OCI-LY1 (cell line): ENCODE measurements at regions not wholly inside any gene's neighbourhood (a gene's known extent, or its start where the extent isn't known, plus 50 kb on each side); places are given as distances from the start of the nearest gene placed in this dataset.

Experiments used
- H2AFZ ChIP-seq: fragments of 200-600 bp; sonication (generic), shearing (Covaris generic); 2 replicates; pipeline ENCODE4 v1.6.0; 2014; ENCODE audit warnings: antibody characterized with exemption, mild to moderate bottlenecking, low read length
- H3F3A ChIP-seq: fragments of 200-600 bp; sonication (generic), shearing (Covaris generic); 2 replicates; pipeline ENCODE4 v1.6.0; 2014; ENCODE audit warnings: mild to moderate bottlenecking, antibody characterized with exemption, low read length, moderate library complexity; ENCODE audit not compliant: insufficient read depth
- H3K27ac ChIP-seq: fragments of 200-600 bp; sonication (generic); 2 replicates; pipeline ENCODE4 v1.5.1; 2014; ENCODE audit warnings: low read length, mixed run types, mild to moderate bottlenecking, low read depth; ENCODE audit not compliant: poor library complexity, severe bottlenecking
- H3K27me3 ChIP-seq: fragments of 200-600 bp; sonication (generic); 2 replicates; pipeline ENCODE4 v1.6.0; 2014; ENCODE audit warnings: antibody characterized with exemption, mild to moderate bottlenecking, low read length, moderate library complexity; ENCODE audit not compliant: insufficient read depth
- H3K36me3 ChIP-seq: fragments of 200-600 bp; sonication (generic); 2 replicates; pipeline ENCODE4 v1.6.1; 2014; ENCODE audit warnings: mild to moderate bottlenecking, antibody characterized with exemption, low read length, moderate library complexity, mixed read lengths; ENCODE audit not compliant: insufficient read depth
- H3K4me1 ChIP-seq: fragments of 200-600 bp; sonication (generic); 2 replicates; pipeline ENCODE4 v1.5.1; 2014; ENCODE audit warnings: mild to moderate bottlenecking, low read length, moderate library complexity; ENCODE audit not compliant: insufficient read depth, severe bottlenecking
- H3K4me2 ChIP-seq: fragments of 200-600 bp; sonication (generic), shearing (Covaris generic); 2 replicates; pipeline ENCODE4 v1.6.1; 2014; ENCODE audit warnings: low read length
- H3K4me3 ChIP-seq: fragments of 200-600 bp; sonication (generic); 2 replicates; pipeline ENCODE4 v1.5.1; 2014; ENCODE audit warnings: low read length, low read depth, mild to moderate bottlenecking, mixed read lengths; ENCODE audit not compliant: poor library complexity, severe bottlenecking
- H3K79me2 ChIP-seq: fragments of 200-600 bp; shearing (Covaris generic); 2 replicates; pipeline ENCODE4 v1.6.1; 2016; ENCODE audit warnings: mixed run types, low read length, mixed read lengths; ENCODE audit not compliant: insufficient read depth
- H3K9ac ChIP-seq: fragments of 200-600 bp; sonication (generic), shearing (Covaris generic); 2 replicates; pipeline ENCODE4 v1.6.1; 2014; ENCODE audit warnings: mild to moderate bottlenecking, low read length, mixed read lengths
- H3K9me2 ChIP-seq: fragments of 200-600 bp; sonication (generic), shearing (Covaris generic); 2 replicates; pipeline ENCODE4 v1.6.1; 2014; ENCODE audit warnings: low read depth, mild to moderate bottlenecking, low read length, mixed read lengths
- H3K9me3 ChIP-seq: fragments of 200-600 bp; shearing (Covaris generic); 2 replicates; pipeline ENCODE4 v1.6.1; 2014; ENCODE audit warnings: low read length, mixed read lengths
- H4K20me1 ChIP-seq: fragments of 200-600 bp; sonication (generic), shearing (Covaris generic); 2 replicates; pipeline ENCODE4 v1.6.0; 2016; ENCODE audit warnings: mild to moderate bottlenecking, low read length; ENCODE audit not compliant: insufficient read depth
- CTCF ChIP-seq: fragments of 200-600 bp; sonication (generic), shearing (Covaris generic); IDR thresholded peaks from 2 replicates; pipeline ENCODE4 v1.5.1; 2017; ENCODE audit warnings: mild to moderate bottlenecking, antibody characterized with exemption, low read length, moderate library complexity, mixed read lengths
- EZH2 ChIP-seq: fragments of 200-600 bp; sonication (generic), shearing (Covaris generic); IDR thresholded peaks from 2 replicates; pipeline ENCODE4 v1.8.0; 2017; ENCODE audit warnings: borderline replicate concordance, mixed run types, mild to moderate bottlenecking, antibody characterized with exemption, low read length, moderate library complexity, mixed read lengths

- Histone ChIP-seq H3K36me3 (no peaks in the 10 kb centered on the region), H3K9me3 (no peaks in the 10 kb centered on the region), H3K4me2 (no peak overlapping the region), H2AFZ (no peak overlapping the region), H3K27me3 (no peaks in the 10 kb centered on the region), H3K4me1 (no peaks in the 10 kb centered on the region), H4K20me1 (no peaks in the 10 kb centered on the region), H3K27ac (no peak overlapping the region), H3F3A (no peaks in the 10 kb centered on the region), H3K9me2 (no peaks in the 10 kb centered on the region), H3K9ac (no peak overlapping the region), H3K4me3 (no peak overlapping the region), H3K79me2 (no peaks in the 10 kb centered on the region)
- TF ChIP-seq EZH2 (no peak), CTCF (no peak)
These were observed 491.3 kb upstream of the RBFOX1 start for GRCh38 chr16:6841392-6841791.

GRCh38 chr16:6837722-6838121 is 494.9 kb upstream of the RBFOX1 start:
- Histone ChIP-seq H3K79me2 (no peaks in the 10 kb centered on the region), H3K9me3 (no peaks in the 10 kb centered on the region), H4K20me1 (no peaks in the 10 kb centered on the region), H3K36me3 (no peaks in the 10 kb centered on the region), H3K4me3 (no peak overlapping the region), H3F3A (no peaks in the 10 kb centered on the region), H3K9me2 (no peaks in the 10 kb centered on the region), H3K27me3 (no peaks in the 10 kb centered on the region), H3K27ac (no peak overlapping the region), H3K4me2 (no peak overlapping the region), H2AFZ (no peak overlapping the region), H3K9ac (no peak overlapping the region), H3K4me1 (no peaks in the 10 kb centered on the region)
- TF ChIP-seq EZH2: no peak
- TF ChIP-seq CTCF: no peak

DNA sequence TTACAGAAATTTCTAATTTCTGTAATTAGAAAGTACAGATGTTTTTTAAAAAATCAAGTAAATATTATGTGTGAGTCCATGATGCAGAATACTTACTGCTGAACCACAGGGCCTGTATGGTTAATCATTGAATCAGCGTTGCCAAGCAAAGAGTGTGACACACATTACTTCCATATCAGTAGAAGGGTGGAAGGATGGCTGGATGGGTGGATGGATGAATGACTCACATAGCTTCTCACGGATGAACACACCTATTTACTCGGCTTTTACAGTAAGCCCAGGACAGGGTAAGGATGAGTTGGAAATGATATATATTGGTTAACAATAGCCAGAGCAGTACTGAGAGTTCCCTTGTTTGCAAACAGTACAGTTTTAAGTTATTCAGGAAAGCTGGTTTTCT is 495.9 kb upstream of the RBFOX1 start:
- Histone ChIP-seq H3K27me3 (no peaks in the 10 kb centered on the region), H2AFZ (no peak overlapping the region), H3K27ac (no peak overlapping the region), H4K20me1 (no peaks in the 10 kb centered on the region), H3F3A (no peaks in the 10 kb centered on the region), H3K9me3 (no peaks in the 10 kb centered on the region), H3K4me3 (no peak overlapping the region), H3K4me1 (no peaks in the 10 kb centered on the region), H3K4me2 (no peak overlapping the region), H3K36me3 (no peaks in the 10 kb centered on the region), H3K9ac (no peak overlapping the region), H3K79me2 (no peaks in the 10 kb centered on the region), H3K9me2 (no peaks in the 10 kb centered on the region)
- TF ChIP-seq CTCF: no peak
